CD14-positive monocyte (primary cell): ENCODE measurements at regions not wholly inside any gene's neighbourhood (a gene's known extent, or its start where the extent isn't known, plus 50 kb on each side); places are given as distances from the start of the nearest gene placed in this dataset.
"Not testable (repeated sequence)": the region's sequence is repeated elsewhere in the genome, so short reads cannot be mapped to it uniquely, and the experiment has no call there.

Experiments used
- DNase-seq, 3 donors: peaks; one replicate each; pipeline ENCODE4 v3.0.0-alpha.2; 2011 to 2022
- H2AFZ ChIP-seq: 2 replicates; pipeline ENCODE4 v1.6.0; 2012; ENCODE audit warnings: mild to moderate bottlenecking, low read depth, low read length, inconsistent platforms; ENCODE audit not compliant: insufficient read depth, poor library complexity, severe bottlenecking
- H3K27ac ChIP-seq, 2 donors: 1 replicate in 1 of 2; 2 replicates in 1 of 2; pipeline ENCODE4 v1.5.1; 2012 to 2013; ENCODE audit warnings: low read length in 2 of 2, control low read depth in 1 of 2, inconsistent platforms in 1 of 2, low read depth in 1 of 2, mild to moderate bottlenecking in 1 of 2
- H3K27me3 ChIP-seq, 2 donors: one replicate each; pipeline versions ENCODE4 v1.6.0 to v1.6.1; 2011 to 2013; ENCODE audit warnings: low read length in 2 of 2; ENCODE audit not compliant: control insufficient read depth in 2 of 2, insufficient read depth in 2 of 2
- H3K36me3 ChIP-seq, 2 donors: replicated peaks in 1 of 2; 1 replicate in 1 of 2; 2 replicates in 1 of 2; pipeline versions ENCODE4 v1.5.1 to v1.6.1; 2012 to 2013; ENCODE audit warnings: low read length in 2 of 2, control low read depth in 1 of 2, inconsistent platforms in 1 of 2, mild to moderate bottlenecking in 1 of 2; ENCODE audit not compliant: insufficient read depth in 2 of 2, control insufficient read depth in 1 of 2
- H3K4me1 ChIP-seq, 2 donors: 1 replicate in 1 of 2; 2 replicates in 1 of 2; pipeline versions ENCODE4 v1.5.1 to v1.6.1; 2012 to 2013; ENCODE audit warnings: low read length in 2 of 2, control low read depth in 1 of 2, inconsistent platforms in 1 of 2, mild to moderate bottlenecking in 1 of 2, moderate library complexity in 1 of 2; ENCODE audit not compliant: insufficient read depth in 2 of 2, control insufficient read depth in 1 of 2
- H3K4me2 ChIP-seq: replicated peaks from 2 replicates; pipeline ENCODE3; 2012; ENCODE audit warnings: low read length, moderate library complexity, mild to moderate bottlenecking; ENCODE audit not compliant: poor library complexity, severe bottlenecking; ENCODE audit errors: extremely low read depth
- H3K4me3 ChIP-seq, 3 experiments: fragments of 200-600 bp in 1 of 3; sonication (generic) in 1 of 3; replicated peaks in 1 of 3; 1 replicate in 2 of 3; 2 replicates in 1 of 3; pipeline ENCODE4 v1.5.1; 2011 to 2013; ENCODE audit warnings: low read length in 3 of 3, mild to moderate bottlenecking in 3 of 3, control low read depth in 2 of 3, low read depth in 2 of 3, inconsistent platforms in 1 of 3, moderate library complexity in 1 of 3
- H3K79me2 ChIP-seq: 2 replicates; pipeline ENCODE4 v1.6.0; 2012; ENCODE audit warnings: mild to moderate bottlenecking, control low read depth, inconsistent platforms, low read length, moderate library complexity; ENCODE audit not compliant: insufficient read depth
- H3K9ac ChIP-seq: 2 replicates; pipeline ENCODE4 v1.6.0; 2017; ENCODE audit warnings: low read length, mild to moderate bottlenecking; ENCODE audit not compliant: insufficient read depth, poor library complexity, severe bottlenecking
- H3K9me3 ChIP-seq, 2 donors: replicated peaks in 1 of 2; 1 replicate in 1 of 2; 2 replicates in 1 of 2; pipeline versions ENCODE4 v1.5.1 to v1.6.1; 2012 to 2013; ENCODE audit warnings: low read length in 2 of 2, control low read depth in 1 of 2; ENCODE audit not compliant: control insufficient read depth in 1 of 2, insufficient read depth in 1 of 2
- H4K20me1 ChIP-seq: 2 replicates; pipeline ENCODE4 v1.6.0; 2012; ENCODE audit warnings: mild to moderate bottlenecking, low read length, control low read depth, moderate library complexity; ENCODE audit not compliant: insufficient read depth
- H3K27ac Mint-ChIP-seq, 7 donors: one replicate each; pipeline ENCODE4 v1.8.0; 2020; ENCODE audit warnings: mild to moderate bottlenecking in 7 of 7, mixed read lengths in 7 of 7, moderate library complexity in 6 of 7, inconsistent platforms in 2 of 7
- H3K27me3 Mint-ChIP-seq, 3 donors: one replicate each; pipeline ENCODE4 v1.8.0; 2021 to 2022; ENCODE audit warnings: low read depth in 3 of 3, mild to moderate bottlenecking in 3 of 3, mixed read lengths in 3 of 3, moderate library complexity in 3 of 3, inconsistent platforms in 1 of 3
- H3K36me3 Mint-ChIP-seq, 2 donors: one replicate each; pipeline ENCODE4 v1.8.0; 2020; ENCODE audit warnings: mixed read lengths in 2 of 2, inconsistent platforms in 1 of 2, mild to moderate bottlenecking in 1 of 2
- H3K4me1 Mint-ChIP-seq: one replicate; pipeline ENCODE4 v1.8.0; 2020; ENCODE audit warnings: mild to moderate bottlenecking, mixed read lengths
- H3K4me3 Mint-ChIP-seq, 2 donors: one replicate each; pipeline ENCODE4 v1.8.0; 2020; ENCODE audit warnings: mild to moderate bottlenecking in 2 of 2, mixed read lengths in 2 of 2, moderate library complexity in 1 of 2
- H3K9me3 Mint-ChIP-seq, 7 donors: one replicate each; pipeline ENCODE4 v1.8.0; 2020 to 2022; ENCODE audit warnings: mixed read lengths in 7 of 7, mild to moderate bottlenecking in 6 of 7, moderate library complexity in 6 of 7, inconsistent platforms in 2 of 7
- WGBS: methylation state at CpG from one replicate; pipeline ENCODE4 v1.1.5; 2013; ENCODE audit warnings: missing lambda C conversion rate; ENCODE audit not compliant: insufficient coverage; 5-methylcytosine and 5-hydroxymethylcytosine counted together
- intact Hi-C, 2 donors: fragments of 100-400 bp; cut with micrococcal nuclease; formaldehyde crosslinking; loops; one replicate each; pipeline versions ENCODE4 v1.15.0 to v1.15.1; 2023
- TF ChIP-seq, protein P1 (sequence below): fragments of 200-600 bp; IDR thresholded peaks from one replicate; pipeline ENCODE4 v1.8.0; 2022; ENCODE audit warnings: antibody characterized with exemption, mild to moderate bottlenecking

- H4K20me1 ChIP-seq, H3K27me3 Mint-ChIP-seq, H3K27ac Mint-ChIP-seq, H3K4me1 Mint-ChIP-seq, H3K79me2 ChIP-seq, H3K4me2 ChIP-seq, H2AFZ ChIP-seq, H3K9ac ChIP-seq, H3K27me3 ChIP-seq, H3K4me3 ChIP-seq, H3K27ac ChIP-seq, DNase-seq, H3K36me3 ChIP-seq, intact Hi-C loops, H3K36me3 Mint-ChIP-seq, H3K4me1 ChIP-seq, H3K4me3 Mint-ChIP-seq: not testable (repeated sequence)
- peaks cover 4 to 21% (median 11%) of the 10 kb centered on the region in 7 donors for H3K9me3 Mint-ChIP-seq
- H3K9me3 ChIP-seq: peaks cover 0 to 17% of the 10 kb centered on the region in 2 donors
- WGBS: 91% methylated on average over 13 of the region's 17 CpGs
Observed at GRCh38 chr16:60359412-60359811, 1625.3 kb upstream of the GOT2 start.

- H3K9ac ChIP-seq, H2AFZ ChIP-seq, H4K20me1 ChIP-seq, DNase-seq, H3K27me3 ChIP-seq, H3K79me2 ChIP-seq, H3K4me3 ChIP-seq, H3K4me1 ChIP-seq, H3K36me3 Mint-ChIP-seq, H3K27me3 Mint-ChIP-seq, H3K4me2 ChIP-seq, intact Hi-C loops, H3K27ac ChIP-seq, H3K4me3 Mint-ChIP-seq, H3K4me1 Mint-ChIP-seq, H3K27ac Mint-ChIP-seq, H3K36me3 ChIP-seq: not testable (repeated sequence)
- H3K9me3 ChIP-seq: peaks cover 0 to 17% of the 10 kb centered on the region in 2 donors
- H3K9me3 Mint-ChIP-seq: peaks cover 4 to 21% (median 11%) of the 10 kb centered on the region in 7 donors
- WGBS: 93% methylated on average over 23 of the region's 29 CpGs
Observed at GRCh38 chr16:60357876-60358522, 1623.9 kb upstream of the GOT2 start.

GRCh38 chr16:60346256-60346655 is 1612.1 kb upstream of the GOT2 start:
- DNase-seq: no peak
- Histone ChIP-seq H3K79me2 (no peaks in the 10 kb centered on the region), H3K9me3 (no peaks in the 10 kb centered on the region), H3K27me3 (no peaks in the 10 kb centered on the region), H2AFZ (no peak overlapping the region), H3K36me3 (no peaks in the 10 kb centered on the region), H3K4me1 (no peaks in the 10 kb centered on the region), H3K4me2 (no peak overlapping the region), H3K4me3 (no peak overlapping the region), H3K9ac (no peak overlapping the region), H4K20me1 (no peaks in the 10 kb centered on the region), H3K27ac (no peak overlapping the region)
- TF ChIP-seq, protein P1, sequence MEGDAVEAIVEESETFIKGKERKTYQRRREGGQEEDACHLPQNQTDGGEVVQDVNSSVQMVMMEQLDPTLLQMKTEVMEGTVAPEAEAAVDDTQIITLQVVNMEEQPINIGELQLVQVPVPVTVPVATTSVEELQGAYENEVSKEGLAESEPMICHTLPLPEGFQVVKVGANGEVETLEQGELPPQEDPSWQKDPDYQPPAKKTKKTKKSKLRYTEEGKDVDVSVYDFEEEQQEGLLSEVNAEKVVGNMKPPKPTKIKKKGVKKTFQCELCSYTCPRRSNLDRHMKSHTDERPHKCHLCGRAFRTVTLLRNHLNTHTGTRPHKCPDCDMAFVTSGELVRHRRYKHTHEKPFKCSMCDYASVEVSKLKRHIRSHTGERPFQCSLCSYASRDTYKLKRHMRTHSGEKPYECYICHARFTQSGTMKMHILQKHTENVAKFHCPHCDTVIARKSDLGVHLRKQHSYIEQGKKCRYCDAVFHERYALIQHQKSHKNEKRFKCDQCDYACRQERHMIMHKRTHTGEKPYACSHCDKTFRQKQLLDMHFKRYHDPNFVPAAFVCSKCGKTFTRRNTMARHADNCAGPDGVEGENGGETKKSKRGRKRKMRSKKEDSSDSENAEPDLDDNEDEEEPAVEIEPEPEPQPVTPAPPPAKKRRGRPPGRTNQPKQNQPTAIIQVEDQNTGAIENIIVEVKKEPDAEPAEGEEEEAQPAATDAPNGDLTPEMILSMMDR: no peak
- H3K4me1 Mint-ChIP-seq: no peaks in the 10 kb centered on the region
- no CpG with 5 or more reads among the region's 1 CpG for WGBS
- intact Hi-C loops: no loop called here
- no peak overlapping the region for H3K27ac Mint-ChIP-seq
- peaks cover 0 to 3% (median 0%) of the 10 kb centered on the region in 3 donors for H3K27me3 Mint-ChIP-seq
- no peak overlapping the region for H3K4me3 Mint-ChIP-seq
- H3K36me3 Mint-ChIP-seq: no peaks in the 10 kb centered on the region
- peaks cover 0 to 6% (median 0%) of the 10 kb centered on the region in 7 donors for H3K9me3 Mint-ChIP-seq
